ENCODE measurements at regions not wholly inside any gene's neighbourhood (a gene's known extent, or its start where the extent isn't known, plus 50 kb on each side); places are given as distances from the start of the nearest gene placed in this dataset.

GRCh38 chr22:48842976-48843375, 984.7 kb downstream of the BRD1 start:
- no peak for DNase-seq (ENCODE audit: low read depth in 3 of 3)

- no peak for DNase-seq (ENCODE audit: low read depth in 3 of 3)
Measured at GRCh38 chr22:48842583-48842945, 985.1 kb downstream of the BRD1 start.

GRCh38 chr22:48841881-48842582, 985.6 kb downstream of the BRD1 start:
- no peak for DNase-seq (ENCODE audit: low read depth in 3 of 3)

- no peak for DNase-seq (ENCODE audit: low read depth in 3 of 3)
Measured at GRCh38 chr22:48840112-48840949, 987.3 kb downstream of the BRD1 start.

- DNase-seq (ENCODE audit: low read depth in 3 of 3): no peak
Measured at GRCh38 chr22:48838846-48839730, 988.6 kb downstream of the BRD1 start.

GRCh38 chr22:48838376-48838775, 989.3 kb downstream of the BRD1 start:
- DNase-seq (ENCODE audit: low read depth in 3 of 3): no peak

- no peak for DNase-seq (ENCODE audit: low read depth in 3 of 3)
Measured at GRCh38 chr22:48837341-48837935, 990.2 kb downstream of the BRD1 start.

- DNase-seq (ENCODE audit: low read depth in 3 of 3): no peak
Measured at GRCh38 chr22:48836673-48837340, 990.9 kb downstream of the BRD1 start.

- no peak for DNase-seq (ENCODE audit: low read depth in 3 of 3)
Measured at GRCh38 chr22:48835857-48836672, 991.6 kb downstream of the BRD1 start.

GRCh38 chr22:48835364-48835763, 992.3 kb downstream of the BRD1 start:
- DNase-seq (ENCODE audit: low read depth in 3 of 3): no peak

- DNase-seq (ENCODE audit: low read depth in 3 of 3): no peak
Measured at GRCh38 chr22:48834404-48834803, 993.3 kb downstream of the BRD1 start.

- no peak for DNase-seq (ENCODE audit: low read depth in 3 of 3)
Measured at GRCh38 chr22:48832592-48832991, 995.1 kb downstream of the BRD1 start.

GRCh38 chr22:48829908-48830307, 997.8 kb downstream of the BRD1 start:
- DNase-seq (ENCODE audit: low read depth in 3 of 3): no peak

GRCh38 chr22:48828688-48829087, 999.0 kb downstream of the BRD1 start:
- DNase-seq (ENCODE audit: low read depth in 3 of 3): no peak

- DNase-seq (ENCODE audit: low read depth in 3 of 3): no peak
Measured at GRCh38 chr22:48827904-48828555, 999.6 kb downstream of the BRD1 start.

- DNase-seq (ENCODE audit: low read depth in 3 of 3): no peak
Measured at GRCh38 chr22:48827268-48827846, 1000.3 kb downstream of the BRD1 start.

GRCh38 chr22:48826546-48826945, 1001.1 kb downstream of the BRD1 start:
- no peak for DNase-seq (ENCODE audit: low read depth in 3 of 3)

- no peak for DNase-seq (ENCODE audit: low read depth in 3 of 3)
Measured at GRCh38 chr22:48825802-48826520, 1001.7 kb downstream of the BRD1 start.
